Fibroblast of lung (primary cell): ENCODE measurements at regions not wholly inside any gene's neighbourhood (a gene's known extent, or its start where the extent isn't known, plus 50 kb on each side); places are given as distances from the start of the nearest gene placed in this dataset.

Experiments used
- DNase-seq, 2 donors: peaks; one replicate each; pipeline versions ENCODE4 v3.0.0 to v3.0.0-alpha.2; 2010; ENCODE audit warnings: low read depth in 2 of 2
- H2AFZ ChIP-seq: 2 replicates; pipeline ENCODE4 v1.5.1; 2012; ENCODE audit warnings: low read length, control low read depth, inconsistent platforms
- H3K27ac ChIP-seq: 2 replicates; pipeline ENCODE4 v1.5.1; 2011; ENCODE audit warnings: low read length, control low read depth; ENCODE audit not compliant: insufficient read depth
- H3K27me3 ChIP-seq: 2 replicates; pipeline ENCODE4 v1.5.1; 2011; ENCODE audit warnings: mild to moderate bottlenecking, low read length; ENCODE audit not compliant: control insufficient read depth, insufficient read depth
- H3K36me3 ChIP-seq: 2 replicates; pipeline ENCODE4 v1.5.1; 2011; ENCODE audit warnings: low read length; ENCODE audit not compliant: control insufficient read depth, insufficient read depth
- H3K4me1 ChIP-seq: 2 replicates; pipeline ENCODE4 v1.5.1; 2011; ENCODE audit warnings: low read length; ENCODE audit not compliant: control insufficient read depth, insufficient read depth; ENCODE audit errors: extremely low read depth
- H3K4me2 ChIP-seq: 2 replicates; pipeline ENCODE4 v1.5.1; 2011; ENCODE audit warnings: low read length, control low read depth; ENCODE audit not compliant: insufficient read depth; ENCODE audit errors: extremely low read depth
- H3K4me3 ChIP-seq, 4 experiments: fragments of 200-600 bp in 1 of 4; sonication (generic) in 1 of 4; replicated peaks in 1 of 4; 2 replicates each; pipeline ENCODE4 v1.5.1; 2011 to 2016; ENCODE audit warnings: low read length in 4 of 4, low read depth in 3 of 4, mild to moderate bottlenecking in 3 of 4, control low read depth in 2 of 4, inconsistent platforms in 1 of 4, mixed read lengths in 1 of 4; ENCODE audit not compliant: insufficient read depth in 1 of 4; ENCODE audit errors: control extremely low read depth in 1 of 4
- H3K79me2 ChIP-seq: 2 replicates; pipeline ENCODE4 v1.5.1; 2012; ENCODE audit warnings: mild to moderate bottlenecking, low read length, inconsistent platforms; ENCODE audit not compliant: control insufficient read depth, insufficient read depth
- H3K9ac ChIP-seq: 2 replicates; pipeline ENCODE4 v1.5.1; 2011; ENCODE audit warnings: mild to moderate bottlenecking, low read length, control low read depth; ENCODE audit not compliant: insufficient read depth
- H3K9me3 ChIP-seq: 2 replicates; pipeline ENCODE4 v1.5.1; 2012; ENCODE audit warnings: low read depth, low read length; ENCODE audit not compliant: control insufficient read depth, insufficient read depth
- H4K20me1 ChIP-seq: 2 replicates; pipeline ENCODE4 v1.5.1; 2011; ENCODE audit warnings: low read length; ENCODE audit not compliant: control insufficient read depth, insufficient read depth; ENCODE audit errors: extremely low read depth
- EZH2 ChIP-seq: IDR thresholded peaks from 2 replicates; pipeline ENCODE4 v1.5.1; 2012; ENCODE audit warnings: low read length, control low read depth, mild to moderate bottlenecking; ENCODE audit errors: missing control alignments
- TF ChIP-seq, protein P1 (sequence below), 2 donors: IDR thresholded peaks in 1 of 2; conservative IDR thresholded peaks in 1 of 2; 1 replicate in 1 of 2; 2 replicates in 1 of 2; pipeline ENCODE4 v1.5.1; 2011 to 2012; ENCODE audit warnings: low read length in 2 of 2, control low read depth in 1 of 2, inconsistent platforms in 1 of 2, low read depth in 1 of 2, mild to moderate bottlenecking in 1 of 2

- H3K4me1 ChIP-seq, result no peaks in the 10 kb centered on the region
- H2AFZ ChIP-seq, result no peak overlapping the region
- H3K79me2 ChIP-seq, result no peaks in the 10 kb centered on the region
- no peaks in the 10 kb centered on the region for H3K27me3 ChIP-seq
- DNase-seq, result peak; percentile 21 to 22
- H3K4me2 ChIP-seq, result no peak overlapping the region
- H3K36me3 ChIP-seq, result no peaks in the 10 kb centered on the region
- no peak overlapping the region for H3K9ac ChIP-seq
- H3K27ac ChIP-seq, result no peak overlapping the region
- no peaks in the 10 kb centered on the region for H4K20me1 ChIP-seq
- TF ChIP-seq EZH2, result no peak
- TF ChIP-seq, protein P1, sequence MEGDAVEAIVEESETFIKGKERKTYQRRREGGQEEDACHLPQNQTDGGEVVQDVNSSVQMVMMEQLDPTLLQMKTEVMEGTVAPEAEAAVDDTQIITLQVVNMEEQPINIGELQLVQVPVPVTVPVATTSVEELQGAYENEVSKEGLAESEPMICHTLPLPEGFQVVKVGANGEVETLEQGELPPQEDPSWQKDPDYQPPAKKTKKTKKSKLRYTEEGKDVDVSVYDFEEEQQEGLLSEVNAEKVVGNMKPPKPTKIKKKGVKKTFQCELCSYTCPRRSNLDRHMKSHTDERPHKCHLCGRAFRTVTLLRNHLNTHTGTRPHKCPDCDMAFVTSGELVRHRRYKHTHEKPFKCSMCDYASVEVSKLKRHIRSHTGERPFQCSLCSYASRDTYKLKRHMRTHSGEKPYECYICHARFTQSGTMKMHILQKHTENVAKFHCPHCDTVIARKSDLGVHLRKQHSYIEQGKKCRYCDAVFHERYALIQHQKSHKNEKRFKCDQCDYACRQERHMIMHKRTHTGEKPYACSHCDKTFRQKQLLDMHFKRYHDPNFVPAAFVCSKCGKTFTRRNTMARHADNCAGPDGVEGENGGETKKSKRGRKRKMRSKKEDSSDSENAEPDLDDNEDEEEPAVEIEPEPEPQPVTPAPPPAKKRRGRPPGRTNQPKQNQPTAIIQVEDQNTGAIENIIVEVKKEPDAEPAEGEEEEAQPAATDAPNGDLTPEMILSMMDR (conservative IDR thresholded peaks at IDR 0.05 in 1 of 2, IDR thresholded peaks at IDR 0.05 in 1 of 2; ENCODE audit: low read depth in 1 of 2, low read length in 2 of 2), result peak; percentile 87 to 93
- no peak overlapping the region for H3K4me3 ChIP-seq
- H3K9me3 ChIP-seq, result no peaks in the 10 kb centered on the region
Observed at GRCh38 chr6:97437087-97437486, 154.1 kb upstream of the MMS22L start.

GRCh38 chr6:97438011-97438671, 155.1 kb upstream of the MMS22L start:
- Histone ChIP-seq H3K9me3 (no peaks in the 10 kb centered on the region), H3K27me3 (no peaks in the 10 kb centered on the region), H3K27ac (no peak overlapping the region), H3K4me1 (no peaks in the 10 kb centered on the region), H3K9ac (no peak overlapping the region), H3K36me3 (no peaks in the 10 kb centered on the region), H4K20me1 (no peaks in the 10 kb centered on the region), H3K79me2 (no peaks in the 10 kb centered on the region), H2AFZ (no peak overlapping the region), H3K4me2 (no peak overlapping the region), H3K4me3 (no peak overlapping the region)
- no peak for DNase-seq
- TF ChIP-seq EZH2, result no peak
- TF ChIP-seq, protein P1 (conservative IDR thresholded peaks at IDR 0.05 in 1 of 2, IDR thresholded peaks at IDR 0.05 in 1 of 2; ENCODE audit: low read depth in 1 of 2, low read length in 2 of 2), result no peak

DNA sequence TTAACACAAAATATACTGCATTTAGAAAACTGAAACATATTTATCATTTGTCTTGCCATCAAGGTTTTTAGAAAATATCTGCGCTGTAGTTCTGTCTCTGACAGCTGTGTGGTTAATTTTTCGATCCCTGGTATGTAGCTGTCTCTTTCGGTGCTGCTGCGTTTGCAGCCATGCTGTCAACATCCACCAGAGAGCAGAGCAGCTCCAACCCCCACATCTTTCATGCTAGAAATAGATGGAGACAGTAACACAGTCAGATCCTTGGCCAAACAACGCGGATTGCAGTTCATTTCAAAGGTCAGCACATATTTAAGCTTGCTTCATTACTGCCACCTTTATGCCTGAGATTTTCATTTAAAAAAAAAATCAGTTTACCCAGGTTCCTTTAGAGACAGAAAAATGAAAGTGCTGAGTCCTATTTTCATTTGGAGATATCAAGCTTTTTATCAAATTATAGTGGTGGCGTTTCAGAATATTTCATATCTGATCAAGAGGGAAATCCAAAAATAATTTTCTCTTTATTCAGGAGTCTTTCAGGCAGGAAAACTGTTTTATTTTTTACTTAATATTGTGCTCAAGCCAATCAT, 157.7 kb upstream of the MMS22L start:
- Histone ChIP-seq H3K27me3 (no peaks in the 10 kb centered on the region), H3K36me3 (no peaks in the 10 kb centered on the region), H3K79me2 (no peaks in the 10 kb centered on the region), H3K4me3 (peak overlapping the region in 2 of 4 experiments; percentile 3 to 26), H2AFZ (peak overlapping the region; percentile 14), H3K27ac (no peak overlapping the region), H3K4me1 (no peaks in the 10 kb centered on the region), H4K20me1 (no peaks in the 10 kb centered on the region), H3K9me3 (no peaks in the 10 kb centered on the region), H3K9ac (no peak overlapping the region), H3K4me2 (peak overlapping the region; percentile 44)
- TF ChIP-seq, protein P1 (conservative IDR thresholded peaks at IDR 0.05 in 1 of 2, IDR thresholded peaks at IDR 0.05 in 1 of 2; ENCODE audit: low read depth in 1 of 2, low read length in 2 of 2), result peak; percentile 50 to 64
- no peak for TF ChIP-seq EZH2
- DNase-seq, result peak; percentile 32 to 38
